ENCODE measurements at regions not wholly inside any gene's neighbourhood (a gene's known extent, or its start where the extent isn't known, plus 50 kb on each side); places are given as distances from the start of the nearest gene placed in this dataset.
"Not testable (repeated sequence)": the region's sequence is repeated elsewhere in the genome, so short reads cannot be mapped to it uniquely, and the experiment has no call there.

- Histone ChIP-seq H3K36me3 (ENCODE audit: control insufficient read depth, insufficient read depth, low read length) (no peaks in the 10 kb centered on the region), H3K27me3 (ENCODE audit: control insufficient read depth, insufficient read depth, low read length) (no peaks in the 10 kb centered on the region), H3K4me3 (ENCODE audit: low read depth, low read length) (no peak overlapping the region)
- no peak for DNase-seq (ENCODE audit: low read depth)
- TF ChIP-seq CTCF (IDR thresholded peaks at IDR 0.05; ENCODE audit: insufficient read depth, low read length, poor library complexity, severe bottlenecking), result no peak
Measured at GRCh38 chr9:88628114-88628513, 93.1 kb downstream of the NXNL2 start.

- TF ChIP-seq CTCF (IDR thresholded peaks at IDR 0.05; ENCODE audit: insufficient read depth, low read length, poor library complexity, severe bottlenecking), result no peak
- Histone ChIP-seq H3K4me3 (ENCODE audit: low read depth, low read length) (no peak overlapping the region), H3K27me3 (ENCODE audit: control insufficient read depth, insufficient read depth, low read length) (no peaks in the 10 kb centered on the region), H3K36me3 (ENCODE audit: control insufficient read depth, insufficient read depth, low read length) (no peaks in the 10 kb centered on the region)
- DNase-seq (ENCODE audit: low read depth), result no peak
Measured at GRCh38 chr9:88628811-88629210, 93.8 kb downstream of the NXNL2 start.

GRCh38 chr9:88630574-88630973 is 95.6 kb downstream of the NXNL2 start:
- H3K4me3 ChIP-seq (ENCODE audit: low read depth, low read length); H3K36me3 ChIP-seq (ENCODE audit: control insufficient read depth, insufficient read depth, low read length); DNase-seq (ENCODE audit: low read depth); H3K27me3 ChIP-seq (ENCODE audit: control insufficient read depth, insufficient read depth, low read length): not testable (repeated sequence)

GRCh38 chr9:88635151-88635550 is 100.2 kb downstream of the NXNL2 start:
- no peak for DNase-seq (ENCODE audit: low read depth)
- Histone ChIP-seq H3K36me3 (ENCODE audit: control insufficient read depth, insufficient read depth, low read length) (no peaks in the 10 kb centered on the region), H3K27me3 (ENCODE audit: control insufficient read depth, insufficient read depth, low read length) (no peaks in the 10 kb centered on the region), H3K4me3 (ENCODE audit: low read depth, low read length) (no peak overlapping the region)
- TF ChIP-seq CTCF (IDR thresholded peaks at IDR 0.05; ENCODE audit: insufficient read depth, low read length, poor library complexity, severe bottlenecking), result no peak

GRCh38 chr9:88641456-88642240 is 106.7 kb downstream of the NXNL2 start:
- H3K27me3 ChIP-seq (ENCODE audit: control insufficient read depth, insufficient read depth, low read length), result no peaks in the 10 kb centered on the region
- H3K36me3 ChIP-seq (ENCODE audit: control insufficient read depth, insufficient read depth, low read length), result no peaks in the 10 kb centered on the region
- no peak for TF ChIP-seq CTCF (IDR thresholded peaks at IDR 0.05; ENCODE audit: insufficient read depth, low read length, poor library complexity, severe bottlenecking)
- no peak overlapping the region for H3K4me3 ChIP-seq (ENCODE audit: low read depth, low read length)
- DNase-seq (ENCODE audit: low read depth), result no peak

- Histone ChIP-seq H3K36me3 (ENCODE audit: control insufficient read depth, insufficient read depth, low read length) (no peaks in the 10 kb centered on the region), H3K4me3 (ENCODE audit: low read depth, low read length) (no peak overlapping the region), H3K27me3 (ENCODE audit: control insufficient read depth, insufficient read depth, low read length) (no peaks in the 10 kb centered on the region)
- no peak for TF ChIP-seq CTCF (IDR thresholded peaks at IDR 0.05; ENCODE audit: insufficient read depth, low read length, poor library complexity, severe bottlenecking)
- no peak for DNase-seq (ENCODE audit: low read depth)
Measured at GRCh38 chr9:88642336-88642735, 107.4 kb downstream of the NXNL2 start.
